HG02588 (cell line): ENCODE measurements at regions not wholly inside any gene's neighbourhood (a gene's known extent, or its start where the extent isn't known, plus 50 kb on each side); places are given as distances from the start of the nearest gene placed in this dataset.
"Not testable (repeated sequence)": the region's sequence is repeated elsewhere in the genome, so short reads cannot be mapped to it uniquely, and the experiment has no call there.

Experiments
- ATAC-seq: cut with Tn5 transposase; IDR thresholded peaks from one replicate; pipeline ENCODE4 v1.9.1; 2021; ENCODE audit warnings: mild to moderate bottlenecking, moderate library complexity; ENCODE audit not compliant: unreplicated experiment

- no peak for ATAC-seq
Observed at GRCh38 chr7:91660734-91661356, 219.7 kb downstream of the MTERF1 start.

- no peak for ATAC-seq
Observed at GRCh38 chr7:91661727-91662126, 218.8 kb downstream of the MTERF1 start.

- ATAC-seq = no peak
Observed at GRCh38 chr7:91668217-91668616, 212.3 kb downstream of the MTERF1 start.

- ATAC-seq = no peak
Observed at GRCh38 chr7:91671245-91671644, 209.3 kb downstream of the MTERF1 start.

GRCh38 chr7:91674470-91674869 is 206.0 kb downstream of the MTERF1 start:
- no peak for ATAC-seq

- no peak for ATAC-seq
Observed at GRCh38 chr7:91681718-91682117, 198.8 kb downstream of the MTERF1 start.

GRCh38 chr7:91683823-91684222 is 196.7 kb downstream of the MTERF1 start:
- no peak for ATAC-seq

- ATAC-seq = no peak
Observed at GRCh38 chr7:91685544-91685943, 195.0 kb downstream of the MTERF1 start.

- ATAC-seq = no peak
Observed at GRCh38 chr7:91690541-91691070, 189.9 kb downstream of the MTERF1 start.

- ATAC-seq = no peak
Observed at GRCh38 chr7:91691865-91692264, 188.6 kb downstream of the MTERF1 start.

GRCh38 chr7:91692800-91693199 is 187.7 kb downstream of the MTERF1 start:
- no peak for ATAC-seq

- ATAC-seq = no peak
Observed at GRCh38 chr7:91694351-91694841, 186.1 kb downstream of the MTERF1 start.

- no peak for ATAC-seq
Observed at GRCh38 chr7:91710881-91711280, 169.6 kb downstream of the MTERF1 start.

- ATAC-seq = no peak
Observed at GRCh38 chr7:91713669-91714068, 166.8 kb downstream of the MTERF1 start.

GRCh38 chr7:91717681-91718470 is 162.6 kb downstream of the MTERF1 start:
- ATAC-seq = no peak

GRCh38 chr7:91719008-91719407 is 161.5 kb downstream of the MTERF1 start:
- no peak for ATAC-seq

- ATAC-seq = no peak
Observed at GRCh38 chr7:91720260-91720937, 160.1 kb downstream of the MTERF1 start.

- ATAC-seq = no peak
Observed at GRCh38 chr7:91722831-91723230, 157.7 kb downstream of the MTERF1 start.

GRCh38 chr7:91729046-91729445 is 151.5 kb downstream of the MTERF1 start:
- not testable (repeated sequence) for ATAC-seq

- no peak for ATAC-seq
Observed at GRCh38 chr7:91731976-91732375, 148.5 kb downstream of the MTERF1 start.

- no peak for ATAC-seq
Observed at GRCh38 chr7:91749418-91749817, 131.1 kb downstream of the MTERF1 start.
